ENCODE measurements at regions not wholly inside any gene's neighbourhood (a gene's known extent, or its start where the extent isn't known, plus 50 kb on each side); places are given as distances from the start of the nearest gene placed in this dataset.

- Histone ChIP-seq H3K36me3 (replicated peaks in 1 of 2; ENCODE audit: control insufficient read depth in 1 of 2, insufficient read depth in 2 of 2, low read length in 1 of 2) (no peaks in the 10 kb centered on the region), H3K9ac (no peak overlapping the region), H3F3A (replicated peaks; ENCODE audit: insufficient read depth) (peaks cover 2% of the 10 kb centered on the region), H3K27ac (ENCODE audit: low read depth in 2 of 2, low read length in 1 of 2) (no peak overlapping the region), H4K20me1 (ENCODE audit: insufficient read depth) (no peaks in the 10 kb centered on the region), H3K4me2 (no peak overlapping the region), H3K9me2 (no peaks in the 10 kb centered on the region), H3K79me2 (ENCODE audit: insufficient read depth) (no peaks in the 10 kb centered on the region), H3K4me1 (ENCODE audit: control insufficient read depth in 1 of 2, insufficient read depth in 2 of 2, low read depth in 1 of 2, low read length in 1 of 2) (peaks cover 9 to 10% of the 10 kb centered on the region in 2 experiments), H2AFZ (ENCODE audit: low read depth) (no peak overlapping the region), H3K27me3 (ENCODE audit: insufficient read depth) (no peaks in the 10 kb centered on the region), H3K9me3 (no peaks in the 10 kb centered on the region), H3K4me3 (ENCODE audit: low read depth in 2 of 2, low read length in 1 of 2) (no peak overlapping the region)
- CTCF ChIA-PET: interaction anchor here (1.3 kb wide), 2 partner anchors 10 to 45 kb away, joined by 3 read pairs; no protein-coding TSS in a partner anchor
- no peak for DNase-seq
- POLR2A ChIA-PET: no interaction called here
- no peak for TF ChIP-seq GATA2 (CRISPR knock-in tag; IDR thresholded peaks at IDR 0.05)
- TF ChIP-seq FOXM1 (IDR thresholded peaks at IDR 0.05; ENCODE audit: low read depth): no peak
- TF ChIP-seq CTCF (IDR thresholded peaks at IDR 0.05): no peak
- TF ChIP-seq REST (IDR thresholded peaks at IDR 0.05; ENCODE audit: low read depth, low read length): no peak
- no peak for TF ChIP-seq ZBTB33 (IDR thresholded peaks at IDR 0.05; ENCODE audit: borderline replicate concordance, low read depth)
- no peak for TF ChIP-seq IRF3 (IDR thresholded peaks at IDR 0.05; ENCODE audit: low read depth, low read length)
- TF ChIP-seq ELF1 (IDR thresholded peaks at IDR 0.05): no peak
- no peak for TF ChIP-seq GABPA (IDR thresholded peaks at IDR 0.05; ENCODE audit: low read depth)
- TF ChIP-seq SMC3 (IDR thresholded peaks at IDR 0.05; ENCODE audit: low read depth, low read length): no peak
- no peak for TF ChIP-seq RFX5 (IDR thresholded peaks at IDR 0.05; ENCODE audit: low read length)
- TF ChIP-seq SIN3A (IDR thresholded peaks at IDR 0.05; ENCODE audit: borderline replicate concordance, low read depth, low read length): no peak
- TF ChIP-seq CHD2 (IDR thresholded peaks at IDR 0.05; ENCODE audit: low read length, partially characterized antibody): no peak
- TF ChIP-seq FOXJ3 (CRISPR knock-in tag; IDR thresholded peaks at IDR 0.05): no peak
- 82% methylated on average over 1 of the region's 1 CpG for WGBS (ENCODE audit: low lambda C conversion rate)
Observed at GRCh38 chr6:113626475-113626874, 230.7 kb upstream of the MARCKS start.

Data from SK-N-SH (cell line).